HG03108 (cell line): ENCODE measurements at regions not wholly inside any gene's neighbourhood (a gene's known extent, or its start where the extent isn't known, plus 50 kb on each side); places are given as distances from the start of the nearest gene placed in this dataset.
"Not testable (repeated sequence)": the region's sequence is repeated elsewhere in the genome, so short reads cannot be mapped to it uniquely, and the experiment has no call there.

Experiments
- ATAC-seq: cut with Tn5 transposase; IDR thresholded peaks from one replicate; pipeline ENCODE4 v1.9.1; 2021; ENCODE audit warnings: moderate library complexity; ENCODE audit not compliant: unreplicated experiment

- no peak for ATAC-seq
These were observed 118.7 kb upstream of the KRR1 start for GRCh38 chr12:75630091-75630490.

GRCh38 chr12:75628916-75629315, 117.5 kb upstream of the KRR1 start:
- ATAC-seq = no peak

GRCh38 chr12:75628511-75628910, 117.1 kb upstream of the KRR1 start:
- no peak for ATAC-seq

- ATAC-seq = no peak
These were observed 112.3 kb upstream of the KRR1 start for GRCh38 chr12:75623631-75624154.

GRCh38 chr12:75622492-75622891, 111.1 kb upstream of the KRR1 start:
- no peak for ATAC-seq

GRCh38 chr12:75614396-75614795, 103.0 kb upstream of the KRR1 start:
- ATAC-seq = not testable (repeated sequence)

GRCh38 chr12:75613981-75614380, 102.6 kb upstream of the KRR1 start:
- no peak for ATAC-seq

GRCh38 chr12:75611041-75611440, 99.6 kb upstream of the KRR1 start:
- ATAC-seq = no peak

- ATAC-seq = no peak
These were observed 95.5 kb upstream of the KRR1 start for GRCh38 chr12:75606956-75607355.

GRCh38 chr12:75606151-75606550, 94.7 kb upstream of the KRR1 start:
- no peak for ATAC-seq

GRCh38 chr12:75603475-75603874, 92.1 kb upstream of the KRR1 start:
- ATAC-seq = no peak

GRCh38 chr12:75602106-75602505, 90.7 kb upstream of the KRR1 start:
- no peak for ATAC-seq

GRCh38 chr12:75600146-75600545, 88.7 kb upstream of the KRR1 start:
- no peak for ATAC-seq

GRCh38 chr12:75599061-75599460, 87.7 kb upstream of the KRR1 start:
- ATAC-seq = no peak

- ATAC-seq = no peak
These were observed 85.0 kb upstream of the KRR1 start for GRCh38 chr12:75596406-75596805.

- no peak for ATAC-seq
These were observed 81.4 kb upstream of the KRR1 start for GRCh38 chr12:75592638-75593335.

GRCh38 chr12:75592086-75592485, 80.7 kb upstream of the KRR1 start:
- no peak for ATAC-seq

- no peak for ATAC-seq
These were observed 80.2 kb upstream of the KRR1 start for GRCh38 chr12:75591628-75592027.

- no peak for ATAC-seq
These were observed 78.4 kb upstream of the KRR1 start for GRCh38 chr12:75589801-75590200.

GRCh38 chr12:75587340-75588106, 76.1 kb upstream of the KRR1 start:
- no peak for ATAC-seq

- ATAC-seq = no peak
These were observed 73.9 kb upstream of the KRR1 start for GRCh38 chr12:75585330-75585729.

- no peak for ATAC-seq
These were observed 71.9 kb upstream of the KRR1 start for GRCh38 chr12:75583355-75583754.
